ENCODE measurements at regions not wholly inside any gene's neighbourhood (a gene's known extent, or its start where the extent isn't known, plus 50 kb on each side); places are given as distances from the start of the nearest gene placed in this dataset.
"Not testable (repeated sequence)": the region's sequence is repeated elsewhere in the genome, so short reads cannot be mapped to it uniquely, and the experiment has no call there.

DNA sequence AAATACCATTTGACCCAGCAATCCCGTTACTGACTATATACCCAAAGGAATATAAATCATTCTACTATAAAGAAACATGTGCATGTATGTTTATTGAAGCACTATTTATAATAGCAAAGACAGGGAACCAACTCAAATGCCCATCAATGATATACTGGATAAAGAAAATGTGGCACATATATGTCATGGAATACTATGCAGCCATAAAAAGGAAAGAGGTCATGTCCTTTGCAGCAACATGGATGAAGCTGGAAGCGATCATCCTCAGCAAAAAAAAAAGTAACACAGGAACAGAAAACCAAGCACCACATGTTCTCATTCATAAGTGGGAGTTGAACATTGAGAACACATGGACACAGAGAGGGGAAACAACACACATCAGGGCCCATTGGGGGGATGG, 99.9 kb upstream of the THUMPD2 start:
- TF ChIP-seq, protein P1, sequence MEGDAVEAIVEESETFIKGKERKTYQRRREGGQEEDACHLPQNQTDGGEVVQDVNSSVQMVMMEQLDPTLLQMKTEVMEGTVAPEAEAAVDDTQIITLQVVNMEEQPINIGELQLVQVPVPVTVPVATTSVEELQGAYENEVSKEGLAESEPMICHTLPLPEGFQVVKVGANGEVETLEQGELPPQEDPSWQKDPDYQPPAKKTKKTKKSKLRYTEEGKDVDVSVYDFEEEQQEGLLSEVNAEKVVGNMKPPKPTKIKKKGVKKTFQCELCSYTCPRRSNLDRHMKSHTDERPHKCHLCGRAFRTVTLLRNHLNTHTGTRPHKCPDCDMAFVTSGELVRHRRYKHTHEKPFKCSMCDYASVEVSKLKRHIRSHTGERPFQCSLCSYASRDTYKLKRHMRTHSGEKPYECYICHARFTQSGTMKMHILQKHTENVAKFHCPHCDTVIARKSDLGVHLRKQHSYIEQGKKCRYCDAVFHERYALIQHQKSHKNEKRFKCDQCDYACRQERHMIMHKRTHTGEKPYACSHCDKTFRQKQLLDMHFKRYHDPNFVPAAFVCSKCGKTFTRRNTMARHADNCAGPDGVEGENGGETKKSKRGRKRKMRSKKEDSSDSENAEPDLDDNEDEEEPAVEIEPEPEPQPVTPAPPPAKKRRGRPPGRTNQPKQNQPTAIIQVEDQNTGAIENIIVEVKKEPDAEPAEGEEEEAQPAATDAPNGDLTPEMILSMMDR (IDR thresholded peaks at IDR 0.05): not testable (repeated sequence)
- TF ChIP-seq EP300 (IDR thresholded peaks at IDR 0.05); POLR2A (IDR thresholded peaks at IDR 0.05; ENCODE audit: low read depth): not testable (repeated sequence)

Data from esophagus muscularis mucosa (tissue), 4 donors.